ENCODE measurements at regions not wholly inside any gene's neighbourhood (a gene's known extent, or its start where the extent isn't known, plus 50 kb on each side); places are given as distances from the start of the nearest gene placed in this dataset.

GRCh38 chr3:151564261-151564660, 103.4 kb upstream of the IGSF10 start:
- no peak for ATAC-seq
- no peaks in the 10 kb centered on the region for H3K36me3 Mint-ChIP-seq (ENCODE audit: low read depth)
- TF ChIP-seq, protein P1, sequence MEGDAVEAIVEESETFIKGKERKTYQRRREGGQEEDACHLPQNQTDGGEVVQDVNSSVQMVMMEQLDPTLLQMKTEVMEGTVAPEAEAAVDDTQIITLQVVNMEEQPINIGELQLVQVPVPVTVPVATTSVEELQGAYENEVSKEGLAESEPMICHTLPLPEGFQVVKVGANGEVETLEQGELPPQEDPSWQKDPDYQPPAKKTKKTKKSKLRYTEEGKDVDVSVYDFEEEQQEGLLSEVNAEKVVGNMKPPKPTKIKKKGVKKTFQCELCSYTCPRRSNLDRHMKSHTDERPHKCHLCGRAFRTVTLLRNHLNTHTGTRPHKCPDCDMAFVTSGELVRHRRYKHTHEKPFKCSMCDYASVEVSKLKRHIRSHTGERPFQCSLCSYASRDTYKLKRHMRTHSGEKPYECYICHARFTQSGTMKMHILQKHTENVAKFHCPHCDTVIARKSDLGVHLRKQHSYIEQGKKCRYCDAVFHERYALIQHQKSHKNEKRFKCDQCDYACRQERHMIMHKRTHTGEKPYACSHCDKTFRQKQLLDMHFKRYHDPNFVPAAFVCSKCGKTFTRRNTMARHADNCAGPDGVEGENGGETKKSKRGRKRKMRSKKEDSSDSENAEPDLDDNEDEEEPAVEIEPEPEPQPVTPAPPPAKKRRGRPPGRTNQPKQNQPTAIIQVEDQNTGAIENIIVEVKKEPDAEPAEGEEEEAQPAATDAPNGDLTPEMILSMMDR (IDR thresholded peaks at IDR 0.05) = no peak
- intact Hi-C loops (cut with micrococcal nuclease) = no loop called here
- no peaks in the 10 kb centered on the region for H3K9me3 Mint-ChIP-seq
- ChIA-PET POLR2A (no interaction called here), CTCF (no interaction called here)
- H3K4me1 Mint-ChIP-seq (ENCODE audit: low read depth) = no peaks in the 10 kb centered on the region
- H3K4me3 Mint-ChIP-seq = no peak overlapping the region
- no peak overlapping the region for H3K27ac Mint-ChIP-seq
- no peaks in the 10 kb centered on the region for H3K27me3 Mint-ChIP-seq
- no peak for DNase-seq

GRCh38 chr3:151563305-151563704, 102.4 kb upstream of the IGSF10 start:
- no peaks in the 10 kb centered on the region for H3K36me3 Mint-ChIP-seq (ENCODE audit: low read depth)
- POLR2A ChIA-PET = no interaction called here
- no peak overlapping the region for H3K4me3 Mint-ChIP-seq
- H3K9me3 Mint-ChIP-seq = no peaks in the 10 kb centered on the region
- TF ChIP-seq, protein P1 (IDR thresholded peaks at IDR 0.05) = no peak
- H3K27me3 Mint-ChIP-seq = no peaks in the 10 kb centered on the region
- H3K4me1 Mint-ChIP-seq (ENCODE audit: low read depth) = no peaks in the 10 kb centered on the region
- no peak overlapping the region for H3K27ac Mint-ChIP-seq
- intact Hi-C loops (cut with micrococcal nuclease) = no loop called here
- DNase-seq = no peak
- ATAC-seq = no peak
- CTCF ChIA-PET = no interaction called here

- DNase-seq (no peak), ATAC-seq (no peak)
- ChIA-PET POLR2A (no interaction called here), CTCF (no interaction called here)
- H3K9me3 Mint-ChIP-seq = no peaks in the 10 kb centered on the region
- intact Hi-C loops (cut with micrococcal nuclease) = no loop called here
- no peaks in the 10 kb centered on the region for H3K4me1 Mint-ChIP-seq (ENCODE audit: low read depth)
- H3K27me3 Mint-ChIP-seq = no peaks in the 10 kb centered on the region
- H3K36me3 Mint-ChIP-seq (ENCODE audit: low read depth) = no peaks in the 10 kb centered on the region
- H3K27ac Mint-ChIP-seq = no peak overlapping the region
- TF ChIP-seq, protein P1 (IDR thresholded peaks at IDR 0.05) = no peak
- no peak overlapping the region for H3K4me3 Mint-ChIP-seq
Observed at GRCh38 chr3:151562891-151563290, 102.0 kb upstream of the IGSF10 start.

- TF ChIP-seq, protein P1 (IDR thresholded peaks at IDR 0.05) = no peak
- intact Hi-C loops (cut with micrococcal nuclease) = no loop called here
- ATAC-seq = no peak
- ChIA-PET POLR2A (no interaction called here), CTCF (no interaction called here)
- no peaks in the 10 kb centered on the region for H3K9me3 Mint-ChIP-seq
- H3K36me3 Mint-ChIP-seq (ENCODE audit: low read depth) = no peaks in the 10 kb centered on the region
- H3K27ac Mint-ChIP-seq = no peak overlapping the region
- DNase-seq = no peak
- no peaks in the 10 kb centered on the region for H3K27me3 Mint-ChIP-seq
- no peak overlapping the region for H3K4me3 Mint-ChIP-seq
- H3K4me1 Mint-ChIP-seq (ENCODE audit: low read depth) = no peaks in the 10 kb centered on the region
Observed at GRCh38 chr3:151561878-151562277, 101.0 kb upstream of the IGSF10 start.

GRCh38 chr3:151560738-151561137, 99.9 kb upstream of the IGSF10 start:
- no peak for DNase-seq
- Mint-ChIP-seq H3K27me3 (no peaks in the 10 kb centered on the region), H3K4me3 (no peak overlapping the region), H3K4me1 (ENCODE audit: low read depth) (no peaks in the 10 kb centered on the region), H3K36me3 (ENCODE audit: low read depth) (no peaks in the 10 kb centered on the region), H3K9me3 (no peaks in the 10 kb centered on the region), H3K27ac (no peak overlapping the region)
- POLR2A ChIA-PET = no interaction called here
- intact Hi-C loops (cut with micrococcal nuclease) = no loop called here
- CTCF ChIA-PET = no interaction called here
- TF ChIP-seq, protein P1 (IDR thresholded peaks at IDR 0.05) = no peak
- no peak for ATAC-seq

Measured in activated CD8-positive, alpha-beta T cell treated with anti-CD3 and anti-CD28 coated beads for 36 hours (primary cell).